ENCODE measurements at regions not wholly inside any gene's neighbourhood (a gene's known extent, or its start where the extent isn't known, plus 50 kb on each side); places are given as distances from the start of the nearest gene placed in this dataset.

DNA sequence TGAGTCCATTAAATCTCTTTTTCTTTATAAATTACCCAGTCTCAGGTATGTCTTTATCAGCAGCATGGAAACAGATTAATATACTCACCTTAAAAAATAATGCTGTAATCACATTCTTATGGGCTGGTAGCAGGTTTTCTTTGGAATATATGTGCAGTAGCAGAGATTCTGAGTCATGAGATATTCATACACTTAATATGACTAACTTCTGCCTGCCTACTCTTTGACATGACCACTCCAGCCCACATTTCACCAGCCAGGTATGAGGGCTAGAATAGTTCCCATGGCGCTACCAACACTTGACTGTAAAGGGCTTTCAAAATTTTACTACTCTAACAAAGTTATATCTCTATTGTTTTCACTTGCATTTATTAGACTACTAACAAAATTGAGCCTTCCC lies 74.1 kb upstream of the GHR start:
- DNase-seq (ENCODE audit: low read depth): no peak
- TF ChIP-seq, protein P1, sequence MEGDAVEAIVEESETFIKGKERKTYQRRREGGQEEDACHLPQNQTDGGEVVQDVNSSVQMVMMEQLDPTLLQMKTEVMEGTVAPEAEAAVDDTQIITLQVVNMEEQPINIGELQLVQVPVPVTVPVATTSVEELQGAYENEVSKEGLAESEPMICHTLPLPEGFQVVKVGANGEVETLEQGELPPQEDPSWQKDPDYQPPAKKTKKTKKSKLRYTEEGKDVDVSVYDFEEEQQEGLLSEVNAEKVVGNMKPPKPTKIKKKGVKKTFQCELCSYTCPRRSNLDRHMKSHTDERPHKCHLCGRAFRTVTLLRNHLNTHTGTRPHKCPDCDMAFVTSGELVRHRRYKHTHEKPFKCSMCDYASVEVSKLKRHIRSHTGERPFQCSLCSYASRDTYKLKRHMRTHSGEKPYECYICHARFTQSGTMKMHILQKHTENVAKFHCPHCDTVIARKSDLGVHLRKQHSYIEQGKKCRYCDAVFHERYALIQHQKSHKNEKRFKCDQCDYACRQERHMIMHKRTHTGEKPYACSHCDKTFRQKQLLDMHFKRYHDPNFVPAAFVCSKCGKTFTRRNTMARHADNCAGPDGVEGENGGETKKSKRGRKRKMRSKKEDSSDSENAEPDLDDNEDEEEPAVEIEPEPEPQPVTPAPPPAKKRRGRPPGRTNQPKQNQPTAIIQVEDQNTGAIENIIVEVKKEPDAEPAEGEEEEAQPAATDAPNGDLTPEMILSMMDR (IDR thresholded peaks at IDR 0.05; ENCODE audit: low read depth, low read length): no peak
- TF ChIP-seq MYC (IDR thresholded peaks at IDR 0.05; ENCODE audit: low read depth, low read length) (no peak), POLR2A (IDR thresholded peaks at IDR 0.05; ENCODE audit: extremely low read depth, insufficient read length) (no peak)
- TF ChIP-seq, protein P2, sequence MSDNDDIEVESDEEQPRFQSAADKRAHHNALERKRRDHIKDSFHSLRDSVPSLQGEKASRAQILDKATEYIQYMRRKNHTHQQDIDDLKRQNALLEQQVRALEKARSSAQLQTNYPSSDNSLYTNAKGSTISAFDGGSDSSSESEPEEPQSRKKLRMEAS (IDR thresholded peaks at IDR 0.05; ENCODE audit: low read depth, low read length): no peak
- H3K4me3 ChIP-seq (ENCODE audit: low read depth, low read length): no peak overlapping the region

DNA sequence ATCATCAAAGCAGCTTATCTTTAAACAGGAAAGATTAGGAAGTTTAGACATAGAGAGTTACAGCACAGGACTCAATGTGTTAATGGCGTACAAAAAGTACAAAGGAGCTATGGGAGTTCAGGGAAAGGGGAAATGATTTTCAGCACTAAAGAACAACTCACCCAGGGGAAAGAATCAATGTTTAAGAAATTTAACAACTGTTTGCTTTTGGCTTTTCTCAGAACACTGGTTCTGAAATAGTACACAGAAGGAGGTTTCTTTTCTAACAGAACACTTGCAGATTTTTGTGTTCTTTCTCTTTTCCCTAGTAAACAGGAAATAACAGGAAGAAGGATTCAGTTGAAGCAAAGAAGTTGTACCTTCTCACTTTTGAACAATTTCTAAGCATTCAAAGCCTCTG lies 71.3 kb upstream of the GHR start:
- no peak overlapping the region for H3K4me3 ChIP-seq (ENCODE audit: low read depth, low read length)
- no peak for DNase-seq (ENCODE audit: low read depth)
- TF ChIP-seq, protein P2 (IDR thresholded peaks at IDR 0.05; ENCODE audit: low read depth, low read length): no peak
- TF ChIP-seq POLR2A (IDR thresholded peaks at IDR 0.05; ENCODE audit: extremely low read depth, insufficient read length): no peak
- TF ChIP-seq, protein P1 (IDR thresholded peaks at IDR 0.05; ENCODE audit: low read depth, low read length): no peak
- TF ChIP-seq MYC (IDR thresholded peaks at IDR 0.05; ENCODE audit: low read depth, low read length): no peak

DNA sequence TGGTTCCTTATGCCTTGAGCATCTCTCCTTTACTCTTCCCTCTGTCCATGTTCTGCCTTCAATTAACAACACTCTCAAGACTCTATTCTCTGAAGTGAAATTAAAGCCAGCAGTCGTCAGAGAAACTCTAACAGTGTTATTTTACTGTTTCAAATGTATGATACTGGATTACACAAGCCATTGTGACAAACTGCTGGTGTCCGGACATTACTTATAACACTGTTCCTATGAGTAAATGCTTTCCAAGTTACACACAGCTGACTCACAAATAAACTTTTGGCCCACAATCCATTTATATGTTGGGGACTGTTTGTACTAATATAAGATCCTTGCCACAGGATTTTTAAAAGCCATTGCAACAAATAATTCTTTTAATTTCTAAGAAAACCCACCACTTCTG lies 63.2 kb upstream of the GHR start:
- no peak overlapping the region for H3K4me3 ChIP-seq (ENCODE audit: low read depth, low read length)
- TF ChIP-seq POLR2A (IDR thresholded peaks at IDR 0.05; ENCODE audit: extremely low read depth, insufficient read length) (no peak), MYC (IDR thresholded peaks at IDR 0.05; ENCODE audit: low read depth, low read length) (no peak)
- TF ChIP-seq, protein P1 (IDR thresholded peaks at IDR 0.05; ENCODE audit: low read depth, low read length): no peak
- TF ChIP-seq, protein P2 (IDR thresholded peaks at IDR 0.05; ENCODE audit: low read depth, low read length): no peak

DNA sequence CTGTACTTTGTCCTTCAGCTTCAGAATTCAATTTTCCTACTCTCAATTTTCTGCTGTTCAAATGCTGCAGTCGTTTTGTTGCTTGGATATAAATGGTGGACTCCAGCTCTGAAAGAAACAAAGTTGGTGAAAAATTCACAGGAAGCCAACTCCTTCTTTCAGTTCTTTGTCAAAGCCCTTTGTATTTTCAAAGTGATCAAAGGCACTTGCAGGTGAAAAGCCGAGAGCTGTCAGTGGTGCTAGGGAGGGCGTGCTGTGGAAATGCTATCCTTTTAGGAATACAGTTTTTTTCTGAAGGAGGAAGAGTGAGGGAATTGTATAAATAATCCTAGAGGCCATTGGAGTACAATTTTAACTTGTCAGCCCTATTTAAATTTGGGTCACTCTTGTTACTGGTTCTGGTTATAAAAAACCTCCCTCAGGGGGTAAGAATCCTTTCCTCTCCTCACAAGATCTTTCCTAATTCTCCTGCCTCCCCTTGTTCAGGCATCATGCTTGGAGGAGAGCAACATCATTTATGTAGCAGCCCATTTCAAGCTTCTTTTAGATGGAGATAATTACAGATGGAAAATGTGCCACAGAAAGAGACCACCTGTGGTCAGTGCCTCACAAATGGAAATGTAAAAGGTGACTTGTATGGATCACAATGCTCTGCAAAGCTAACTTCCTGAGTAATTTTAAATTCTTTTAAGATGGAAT lies 62.5 kb upstream of the GHR start:
- H3K4me3 ChIP-seq (ENCODE audit: low read depth, low read length): no peak overlapping the region
- DNase-seq (ENCODE audit: low read depth): no peak
- TF ChIP-seq, protein P1 (IDR thresholded peaks at IDR 0.05; ENCODE audit: low read depth, low read length): no peak
- TF ChIP-seq MYC (IDR thresholded peaks at IDR 0.05; ENCODE audit: low read depth, low read length) (no peak), POLR2A (IDR thresholded peaks at IDR 0.05; ENCODE audit: extremely low read depth, insufficient read length) (no peak)
- TF ChIP-seq, protein P2 (IDR thresholded peaks at IDR 0.05; ENCODE audit: low read depth, low read length): no peak

More for the DNA sequence above, 63.2 kb upstream of the GHR start:
- no peak for DNase-seq (ENCODE audit: low read depth)

DNA sequence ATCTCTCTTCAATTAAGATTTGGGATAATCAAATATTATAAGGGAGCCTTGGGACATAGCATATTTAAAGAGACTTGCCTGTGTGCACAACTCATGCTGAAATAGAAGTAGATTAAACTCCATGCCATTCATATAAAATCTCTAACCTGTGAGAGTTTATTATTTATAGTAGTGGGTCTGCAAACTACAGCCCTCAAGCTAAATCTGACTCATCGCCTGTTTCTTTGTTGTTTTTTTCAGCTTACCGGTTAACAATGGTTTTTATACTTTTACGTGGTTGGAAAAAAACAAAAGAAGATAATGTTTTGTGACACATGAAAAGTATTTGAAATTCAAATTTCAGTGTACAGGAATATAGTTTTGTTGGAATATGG lies 61.9 kb upstream of the GHR start:
- TF ChIP-seq, protein P1 (IDR thresholded peaks at IDR 0.05; ENCODE audit: low read depth, low read length): no peak
- TF ChIP-seq, protein P2 (IDR thresholded peaks at IDR 0.05; ENCODE audit: low read depth, low read length): no peak
- TF ChIP-seq MYC (IDR thresholded peaks at IDR 0.05; ENCODE audit: low read depth, low read length) (no peak), POLR2A (IDR thresholded peaks at IDR 0.05; ENCODE audit: extremely low read depth, insufficient read length) (no peak)
- DNase-seq (ENCODE audit: low read depth): no peak
- H3K4me3 ChIP-seq (ENCODE audit: low read depth, low read length): no peak overlapping the region

Measured in NB4 (cell line).